ENCODE measurements at regions not wholly inside any gene's neighbourhood (a gene's known extent, or its start where the extent isn't known, plus 50 kb on each side); places are given as distances from the start of the nearest gene placed in this dataset.

DNA sequence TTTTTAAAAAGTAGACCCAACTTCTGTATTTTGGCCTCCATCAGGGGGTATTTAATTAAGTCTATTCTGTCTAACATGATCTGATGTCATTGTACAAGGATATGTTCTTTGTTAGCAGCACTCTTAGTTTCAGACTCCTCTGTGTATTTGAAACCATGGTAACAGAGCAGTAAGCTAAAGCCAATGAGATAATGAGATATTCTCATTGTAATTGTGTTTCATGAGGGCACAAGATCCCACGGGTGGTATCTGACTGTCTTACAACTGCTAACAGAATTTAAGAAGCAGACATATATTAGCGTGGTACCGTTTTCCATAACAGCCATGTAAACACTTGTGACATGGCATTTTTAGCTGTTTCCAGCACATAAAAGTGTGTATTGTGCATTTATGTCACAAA is 251.2 kb upstream of the VEPH1 start:
- H3K4me1 Mint-ChIP-seq, result no peaks in the 10 kb centered on the region
- H3K27me3 Mint-ChIP-seq, result no peaks in the 10 kb centered on the region
- H3K4me3 Mint-ChIP-seq, result no peak overlapping the region
- POLR2A ChIA-PET, result no interaction called here
- no peaks in the 10 kb centered on the region for H3K9me3 Mint-ChIP-seq
- no peak overlapping the region for H3K27ac Mint-ChIP-seq
- H3K36me3 Mint-ChIP-seq (ENCODE audit: low read depth), result no peaks in the 10 kb centered on the region
- CTCF ChIA-PET, result no interaction called here
- DNase-seq, result no peak

- Mint-ChIP-seq H3K36me3 (ENCODE audit: low read depth) (no peaks in the 10 kb centered on the region), H3K4me3 (no peak overlapping the region), H3K9me3 (no peaks in the 10 kb centered on the region), H3K27me3 (no peaks in the 10 kb centered on the region), H3K27ac (no peak overlapping the region), H3K4me1 (no peaks in the 10 kb centered on the region)
- CTCF ChIA-PET, result no interaction called here
- DNase-seq, result no peak
- POLR2A ChIA-PET, result no interaction called here
Measured at GRCh38 chr3:157753787-157754136, 250.5 kb upstream of the VEPH1 start.

GRCh38 chr3:157752956-157753786 is 250.0 kb upstream of the VEPH1 start:
- DNase-seq, result no peak
- CTCF ChIA-PET, result no interaction called here
- H3K9me3 Mint-ChIP-seq, result no peaks in the 10 kb centered on the region
- no peak overlapping the region for H3K4me3 Mint-ChIP-seq
- no peaks in the 10 kb centered on the region for H3K27me3 Mint-ChIP-seq
- POLR2A ChIA-PET, result no interaction called here
- no peak overlapping the region for H3K27ac Mint-ChIP-seq
- no peaks in the 10 kb centered on the region for H3K36me3 Mint-ChIP-seq (ENCODE audit: low read depth)
- H3K4me1 Mint-ChIP-seq, result no peaks in the 10 kb centered on the region

GRCh38 chr3:157752554-157752953 is 249.3 kb upstream of the VEPH1 start:
- H3K9me3 Mint-ChIP-seq, result no peaks in the 10 kb centered on the region
- H3K27ac Mint-ChIP-seq, result no peak overlapping the region
- no peak for DNase-seq
- CTCF ChIA-PET, result no interaction called here
- no peaks in the 10 kb centered on the region for H3K27me3 Mint-ChIP-seq
- H3K36me3 Mint-ChIP-seq (ENCODE audit: low read depth), result no peaks in the 10 kb centered on the region
- POLR2A ChIA-PET, result no interaction called here
- no peaks in the 10 kb centered on the region for H3K4me1 Mint-ChIP-seq
- no peak overlapping the region for H3K4me3 Mint-ChIP-seq

- no peaks in the 10 kb centered on the region for H3K4me1 Mint-ChIP-seq
- no peaks in the 10 kb centered on the region for H3K27me3 Mint-ChIP-seq
- CTCF ChIA-PET, result no interaction called here
- no peaks in the 10 kb centered on the region for H3K9me3 Mint-ChIP-seq
- no peak overlapping the region for H3K27ac Mint-ChIP-seq
- no peaks in the 10 kb centered on the region for H3K36me3 Mint-ChIP-seq (ENCODE audit: low read depth)
- no peak for DNase-seq
- POLR2A ChIA-PET, result no interaction called here
- no peak overlapping the region for H3K4me3 Mint-ChIP-seq
Measured at GRCh38 chr3:157751386-157751785, 248.2 kb upstream of the VEPH1 start.

GRCh38 chr3:157746391-157746790 is 243.2 kb upstream of the VEPH1 start:
- Mint-ChIP-seq H3K9me3 (peaks cover 6% of the 10 kb centered on the region), H3K36me3 (ENCODE audit: low read depth) (no peaks in the 10 kb centered on the region), H3K4me3 (no peak overlapping the region), H3K27ac (no peak overlapping the region), H3K4me1 (no peaks in the 10 kb centered on the region), H3K27me3 (no peaks in the 10 kb centered on the region)
- no peak for DNase-seq
- POLR2A ChIA-PET, result no interaction called here
- CTCF ChIA-PET, result interaction anchor here (0.6 kb wide), 1 partner anchor 12 kb away, joined by 4 read pairs; no protein-coding TSS in a partner anchor

GRCh38 chr3:157741607-157742006 is 238.4 kb upstream of the VEPH1 start:
- Mint-ChIP-seq H3K9me3 (peaks cover 6% of the 10 kb centered on the region), H3K4me3 (no peak overlapping the region), H3K36me3 (ENCODE audit: low read depth) (no peaks in the 10 kb centered on the region), H3K27ac (no peak overlapping the region), H3K27me3 (no peaks in the 10 kb centered on the region), H3K4me1 (no peaks in the 10 kb centered on the region)
- no peak for DNase-seq
- CTCF ChIA-PET, result no interaction called here
- POLR2A ChIA-PET, result no interaction called here

DNA sequence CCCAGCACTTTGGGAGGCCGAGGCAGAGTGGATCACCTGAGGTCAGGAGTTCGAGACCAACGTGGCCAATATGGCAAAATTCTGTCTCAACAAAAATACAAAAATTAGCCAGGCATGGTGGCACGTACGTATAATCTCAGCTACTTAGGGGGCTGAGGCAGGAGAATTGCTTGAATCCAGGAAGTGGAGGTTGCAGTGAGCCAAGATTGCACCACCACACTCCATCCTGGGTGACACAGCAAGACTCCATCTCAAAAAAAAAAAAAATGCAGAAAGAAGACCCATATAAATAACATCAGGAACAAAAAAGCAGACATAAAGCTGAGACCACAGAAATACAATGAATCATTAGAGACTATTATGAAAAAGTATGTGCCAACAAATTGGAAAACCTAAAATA is 235.2 kb upstream of the VEPH1 start:
- H3K9me3 Mint-ChIP-seq, result no peaks in the 10 kb centered on the region

GRCh38 chr3:157718800-157719199 is 215.6 kb upstream of the VEPH1 start:
- no peaks in the 10 kb centered on the region for H3K36me3 Mint-ChIP-seq (ENCODE audit: low read depth)
- ChIA-PET POLR2A (no interaction called here), CTCF (no interaction called here)
- peaks cover 7% of the 10 kb centered on the region for H3K9me3 Mint-ChIP-seq
- no peak for DNase-seq
- H3K4me1 Mint-ChIP-seq, result no peaks in the 10 kb centered on the region
- H3K27ac Mint-ChIP-seq, result no peak overlapping the region
- H3K4me3 Mint-ChIP-seq, result no peak overlapping the region
- no peaks in the 10 kb centered on the region for H3K27me3 Mint-ChIP-seq

More for the DNA sequence above, 235.2 kb upstream of the VEPH1 start:
- Mint-ChIP-seq H3K27ac (no peak overlapping the region), H3K4me3 (no peak overlapping the region), H3K27me3 (no peaks in the 10 kb centered on the region), H3K4me1 (no peaks in the 10 kb centered on the region), H3K36me3 (ENCODE audit: low read depth) (no peaks in the 10 kb centered on the region)
- no peak for DNase-seq
- ChIA-PET POLR2A (no interaction called here), CTCF (no interaction called here)

DNA sequence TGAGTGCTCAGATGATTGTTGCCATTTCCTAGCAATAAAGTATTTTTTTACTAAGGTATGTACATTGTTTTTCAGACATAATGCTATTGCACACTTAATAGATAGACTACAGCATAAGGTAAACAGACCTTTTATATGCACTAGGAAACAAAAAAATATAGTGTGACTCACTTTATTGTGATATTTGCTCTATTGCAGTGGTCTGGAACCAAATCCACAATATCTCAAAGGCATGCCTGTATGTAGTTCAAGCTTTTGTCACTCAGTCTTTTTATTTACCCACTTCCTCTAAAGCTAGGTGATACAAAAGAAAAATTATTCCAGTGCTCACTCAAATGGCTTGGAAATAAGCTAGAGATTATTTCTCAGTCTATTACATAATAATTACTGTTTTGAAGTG is 209.9 kb upstream of the VEPH1 start:
- no peak overlapping the region for H3K27ac Mint-ChIP-seq
- ChIA-PET POLR2A (no interaction called here), CTCF (no interaction called here)
- no peak overlapping the region for H3K4me3 Mint-ChIP-seq
- no peaks in the 10 kb centered on the region for H3K27me3 Mint-ChIP-seq
- no peaks in the 10 kb centered on the region for H3K36me3 Mint-ChIP-seq (ENCODE audit: low read depth)
- no peak for DNase-seq
- no peaks in the 10 kb centered on the region for H3K4me1 Mint-ChIP-seq
- peaks cover 2% of the 10 kb centered on the region for H3K9me3 Mint-ChIP-seq

- POLR2A ChIA-PET, result no interaction called here
- DNase-seq, result no peak
- CTCF ChIA-PET, result interaction anchor here (0.6 kb wide), 1 partner anchor 239 kb away, joined by 5 read pairs; no protein-coding TSS in a partner anchor
- no peak overlapping the region for H3K27ac Mint-ChIP-seq
- H3K27me3 Mint-ChIP-seq, result no peaks in the 10 kb centered on the region
- peaks cover 2% of the 10 kb centered on the region for H3K9me3 Mint-ChIP-seq
- no peaks in the 10 kb centered on the region for H3K36me3 Mint-ChIP-seq (ENCODE audit: low read depth)
- no peak overlapping the region for H3K4me3 Mint-ChIP-seq
- no peaks in the 10 kb centered on the region for H3K4me1 Mint-ChIP-seq
Measured at GRCh38 chr3:157705258-157705657, 202.0 kb upstream of the VEPH1 start.

DNA sequence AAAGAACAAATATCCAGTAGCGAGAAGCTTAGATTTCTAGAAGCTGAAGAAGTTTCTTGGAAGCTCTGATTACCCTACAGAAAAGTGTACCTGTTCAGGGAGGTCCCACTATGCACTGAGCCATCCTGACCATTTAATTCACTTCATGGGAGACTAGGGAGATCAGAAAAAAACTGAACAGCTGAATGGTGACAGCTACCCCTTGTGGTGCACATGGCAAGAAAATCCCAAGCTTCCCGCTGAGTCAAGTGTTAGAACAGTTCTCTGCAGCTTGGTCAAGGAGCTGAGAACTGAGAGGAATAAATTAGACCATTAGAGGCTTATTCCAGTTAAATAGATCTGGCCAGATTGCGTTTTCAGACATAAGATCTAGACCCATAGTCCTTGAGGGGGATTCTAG is 197.2 kb upstream of the VEPH1 start:
- no peak for DNase-seq
- Mint-ChIP-seq H3K4me1 (no peaks in the 10 kb centered on the region), H3K9me3 (no peaks in the 10 kb centered on the region), H3K4me3 (no peak overlapping the region), H3K36me3 (ENCODE audit: low read depth) (no peaks in the 10 kb centered on the region), H3K27ac (no peak overlapping the region), H3K27me3 (no peaks in the 10 kb centered on the region)
- CTCF ChIA-PET, result interaction anchor here (0.6 kb wide), 1 partner anchor 1164 kb away, joined by 3 read pairs; no protein-coding TSS in a partner anchor
- POLR2A ChIA-PET, result no interaction called here

DNA sequence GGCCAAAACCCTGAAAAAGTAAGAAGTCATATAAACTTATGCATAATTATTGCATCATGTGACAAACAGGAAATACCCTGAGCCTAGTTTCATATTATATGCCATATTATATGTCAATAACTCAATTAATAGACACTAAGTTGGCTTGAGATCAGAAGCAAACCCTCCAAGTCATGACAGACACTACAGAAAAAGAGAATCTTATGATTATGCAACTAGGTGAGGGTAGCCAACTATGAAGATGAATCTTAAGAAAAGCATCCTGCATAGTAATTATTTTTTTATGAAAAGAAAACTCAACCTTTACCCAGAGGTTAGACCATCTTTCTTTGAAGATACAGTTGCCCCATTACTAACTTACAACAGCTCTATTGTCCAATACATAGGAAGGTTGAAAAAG is 192.4 kb upstream of the VEPH1 start:
- ChIA-PET CTCF (no interaction called here), POLR2A (no interaction called here)
- no peak for DNase-seq
- Mint-ChIP-seq H3K4me1 (no peaks in the 10 kb centered on the region), H3K27ac (no peak overlapping the region), H3K4me3 (no peak overlapping the region), H3K27me3 (no peaks in the 10 kb centered on the region), H3K9me3 (no peaks in the 10 kb centered on the region), H3K36me3 (ENCODE audit: low read depth) (no peaks in the 10 kb centered on the region)

DNA sequence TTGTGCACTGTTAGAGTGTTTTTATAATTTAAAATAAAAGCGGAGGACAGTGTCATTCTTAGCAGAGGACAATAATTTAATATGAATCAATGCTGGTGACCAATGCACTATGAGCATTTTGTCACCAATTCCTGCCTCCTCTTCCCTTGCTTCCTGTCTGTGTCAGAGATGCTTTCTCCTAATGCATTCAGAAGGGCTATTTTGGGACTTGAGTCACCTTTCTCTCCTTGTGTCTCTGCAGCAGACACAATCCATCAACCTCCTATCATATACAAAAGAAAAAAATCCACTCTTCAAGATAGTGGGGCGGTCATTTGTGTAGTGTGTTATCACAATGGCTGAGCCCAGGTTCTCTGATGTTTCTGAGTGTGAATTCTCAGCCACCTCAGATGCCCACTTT is 191.9 kb upstream of the VEPH1 start:
- no peaks in the 10 kb centered on the region for H3K36me3 Mint-ChIP-seq (ENCODE audit: low read depth)
- ChIA-PET CTCF (no interaction called here), POLR2A (no interaction called here)
- no peaks in the 10 kb centered on the region for H3K4me1 Mint-ChIP-seq
- DNase-seq, result no peak
- no peak overlapping the region for H3K4me3 Mint-ChIP-seq
- H3K9me3 Mint-ChIP-seq, result no peaks in the 10 kb centered on the region
- H3K27me3 Mint-ChIP-seq, result no peaks in the 10 kb centered on the region
- no peak overlapping the region for H3K27ac Mint-ChIP-seq
